SK-N-SH treated with all-trans-retinoic acid at 6 μM for 48 hours (cell line): ENCODE measurements at regions not wholly inside any gene's neighbourhood (a gene's known extent, or its start where the extent isn't known, plus 50 kb on each side); places are given as distances from the start of the nearest gene placed in this dataset.

Source experiments
- ATAC-seq: fragments of 200-7000 bp; cut with Tn5 transposase; 3 replicates; pipeline ENCODE4 v1.9.1; 2020; ENCODE audit warnings: mild to moderate bottlenecking, moderate library complexity
- ARNTL ChIP-seq: fragments of 450-650 bp; formaldehyde crosslinking; IDR thresholded peaks from 2 replicates; pipeline ENCODE4 v1.5.0; 2020; ENCODE audit warnings: low read depth, mild to moderate bottlenecking, moderate library complexity, borderline replicate concordance
- BACH2 ChIP-seq: fragments of 250-450 bp; sonication (Bioruptor Pico); IDR thresholded peaks from 2 replicates; pipeline ENCODE4 v1.9.0; 2021; ENCODE audit warnings: mild to moderate bottlenecking, borderline replicate concordance
- ESRRG ChIP-seq: fragments of 250-450 bp; sonication (Bioruptor Pico); IDR thresholded peaks from 2 replicates; pipeline ENCODE4 v1.6.1; 2021; ENCODE audit warnings: mild to moderate bottlenecking
- GLIS3 ChIP-seq: fragments of 250-450 bp; sonication (Bioruptor Pico); IDR thresholded peaks from 2 replicates; pipeline ENCODE4 v1.5.0; 2020; ENCODE audit warnings: mild to moderate bottlenecking, moderate library complexity
- ISL1 ChIP-seq: fragments of 250-450 bp; sonication (Bioruptor Pico); IDR thresholded peaks from 2 replicates; pipeline ENCODE4 v2.1.2; 2022; ENCODE audit warnings: mild to moderate bottlenecking, moderate library complexity
- OSR1 ChIP-seq: fragments of 250-450 bp; sonication (Bioruptor Pico); IDR thresholded peaks from 2 replicates; pipeline ENCODE4 v1.8.0; 2022; ENCODE audit warnings: moderate library complexity, mild to moderate bottlenecking, inconsistent platforms
- PPARA ChIP-seq: fragments of 250-450 bp; sonication (Bioruptor Pico); IDR thresholded peaks from 2 replicates; pipeline ENCODE4 v1.5.0; 2020; ENCODE audit warnings: mild to moderate bottlenecking, borderline replicate concordance
- RARB ChIP-seq: fragments of 250-450 bp; sonication (Bioruptor Pico); IDR thresholded peaks from 2 replicates; pipeline ENCODE4 v1.8.0; 2021; ENCODE audit warnings: mild to moderate bottlenecking, moderate library complexity
- SNAI2 ChIP-seq: fragments of 250-450 bp; sonication (Bioruptor Pico); IDR thresholded peaks from 2 replicates; pipeline ENCODE4 v1.5.0; 2020; ENCODE audit warnings: mild to moderate bottlenecking, moderate library complexity
- TCF4 ChIP-seq: fragments of 250-450 bp; sonication (Bioruptor Pico); IDR thresholded peaks from 2 replicates; pipeline ENCODE4 v1.8.0; 2021; ENCODE audit warnings: mild to moderate bottlenecking, moderate library complexity, borderline replicate concordance
- ZC3H10 ChIP-seq: fragments of 250-450 bp; sonication (Bioruptor Pico); IDR thresholded peaks from 2 replicates; pipeline ENCODE4 v1.5.1; 2021; ENCODE audit warnings: mild to moderate bottlenecking, moderate library complexity
- ZFP3 ChIP-seq: fragments of 250-450 bp; sonication (Bioruptor Pico); IDR thresholded peaks from 2 replicates; pipeline ENCODE4 v1.5.0; 2020; ENCODE audit warnings: mild to moderate bottlenecking, moderate library complexity
- ZFP30 ChIP-seq: fragments of 450-650 bp; formaldehyde crosslinking; IDR thresholded peaks from 2 replicates; pipeline ENCODE4 v1.5.0; 2022; ENCODE audit warnings: mild to moderate bottlenecking, moderate library complexity
- ZNF70 ChIP-seq: fragments of 450-650 bp; formaldehyde crosslinking; IDR thresholded peaks from 2 replicates; pipeline ENCODE4 v1.5.0; 2020; ENCODE audit warnings: mild to moderate bottlenecking, moderate library complexity
- ZNF8 ChIP-seq: fragments of 450-650 bp; formaldehyde crosslinking; IDR thresholded peaks from 2 replicates; pipeline ENCODE4 v1.5.0; 2020; ENCODE audit warnings: mild to moderate bottlenecking, moderate library complexity
- TF ChIP-seq, protein P1 (sequence below): fragments of 250-450 bp; sonication (Bioruptor Pico); IDR thresholded peaks from 2 replicates; pipeline ENCODE4 v1.8.0; 2020; ENCODE audit warnings: mild to moderate bottlenecking, moderate library complexity, borderline replicate concordance
- TF ChIP-seq, protein P2 (sequence below): fragments of 250-450 bp; sonication (Bioruptor Pico); IDR thresholded peaks from 2 replicates; pipeline ENCODE4 v1.5.1; 2021; ENCODE audit warnings: mild to moderate bottlenecking, moderate library complexity
- TF ChIP-seq, protein P3 (sequence below): fragments of 250-450 bp; sonication (Bioruptor Pico); IDR thresholded peaks from 2 replicates; pipeline ENCODE4 v1.8.0; 2021; ENCODE audit warnings: low read depth, mild to moderate bottlenecking, moderate library complexity, borderline replicate concordance
- TF ChIP-seq, protein P4 (sequence below): fragments of 250-450 bp; sonication (Bioruptor Pico); IDR thresholded peaks from 2 replicates; pipeline ENCODE4 v1.5.0; 2020; ENCODE audit warnings: mild to moderate bottlenecking, moderate library complexity
- TF ChIP-seq, protein P5 (sequence below): fragments of 250-450 bp; sonication (Bioruptor Pico); IDR thresholded peaks from 2 replicates; pipeline ENCODE4 v1.5.1; 2020; ENCODE audit warnings: low read depth, mild to moderate bottlenecking, moderate library complexity

DNA sequence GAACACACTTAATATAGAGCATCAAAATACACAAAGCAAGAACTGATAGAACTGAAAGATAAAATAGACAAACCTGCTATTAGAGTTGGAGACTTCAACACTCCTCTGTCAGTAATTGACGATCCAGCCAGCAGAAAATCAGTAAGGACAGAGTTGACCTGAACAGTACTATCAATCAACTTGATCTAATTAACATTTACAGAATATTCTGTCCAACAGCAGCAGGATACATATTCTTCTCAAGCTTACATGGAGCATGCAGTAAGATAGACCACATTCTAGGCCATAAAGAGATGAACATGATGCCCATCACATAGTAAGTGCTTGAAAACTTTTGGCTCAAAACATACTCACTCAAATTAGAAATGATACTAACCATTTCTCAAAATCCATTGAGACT, 196.7 kb upstream of the KLF3 start:
- no peak for ATAC-seq
- TF ChIP-seq ISL1 (CRISPR knock-in tag) (no peak), RARB (no peak), ZFP3 (CRISPR knock-in tag) (no peak), ZNF8 (no peak), ZNF70 (CRISPR knock-in tag) (no peak), SNAI2 (no peak), BACH2 (no peak), ARNTL (no peak)
- TF ChIP-seq, protein P1, sequence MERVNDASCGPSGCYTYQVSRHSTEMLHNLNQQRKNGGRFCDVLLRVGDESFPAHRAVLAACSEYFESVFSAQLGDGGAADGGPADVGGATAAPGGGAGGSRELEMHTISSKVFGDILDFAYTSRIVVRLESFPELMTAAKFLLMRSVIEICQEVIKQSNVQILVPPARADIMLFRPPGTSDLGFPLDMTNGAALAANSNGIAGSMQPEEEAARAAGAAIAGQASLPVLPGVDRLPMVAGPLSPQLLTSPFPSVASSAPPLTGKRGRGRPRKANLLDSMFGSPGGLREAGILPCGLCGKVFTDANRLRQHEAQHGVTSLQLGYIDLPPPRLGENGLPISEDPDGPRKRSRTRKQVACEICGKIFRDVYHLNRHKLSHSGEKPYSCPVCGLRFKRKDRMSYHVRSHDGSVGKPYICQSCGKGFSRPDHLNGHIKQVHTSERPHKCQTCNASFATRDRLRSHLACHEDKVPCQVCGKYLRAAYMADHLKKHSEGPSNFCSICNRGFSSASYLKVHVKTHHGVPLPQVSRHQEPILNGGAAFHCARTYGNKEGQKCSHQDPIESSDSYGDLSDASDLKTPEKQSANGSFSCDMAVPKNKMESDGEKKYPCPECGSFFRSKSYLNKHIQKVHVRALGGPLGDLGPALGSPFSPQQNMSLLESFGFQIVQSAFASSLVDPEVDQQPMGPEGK (CRISPR knock-in tag), result no peak
- TF ChIP-seq, protein P2, sequence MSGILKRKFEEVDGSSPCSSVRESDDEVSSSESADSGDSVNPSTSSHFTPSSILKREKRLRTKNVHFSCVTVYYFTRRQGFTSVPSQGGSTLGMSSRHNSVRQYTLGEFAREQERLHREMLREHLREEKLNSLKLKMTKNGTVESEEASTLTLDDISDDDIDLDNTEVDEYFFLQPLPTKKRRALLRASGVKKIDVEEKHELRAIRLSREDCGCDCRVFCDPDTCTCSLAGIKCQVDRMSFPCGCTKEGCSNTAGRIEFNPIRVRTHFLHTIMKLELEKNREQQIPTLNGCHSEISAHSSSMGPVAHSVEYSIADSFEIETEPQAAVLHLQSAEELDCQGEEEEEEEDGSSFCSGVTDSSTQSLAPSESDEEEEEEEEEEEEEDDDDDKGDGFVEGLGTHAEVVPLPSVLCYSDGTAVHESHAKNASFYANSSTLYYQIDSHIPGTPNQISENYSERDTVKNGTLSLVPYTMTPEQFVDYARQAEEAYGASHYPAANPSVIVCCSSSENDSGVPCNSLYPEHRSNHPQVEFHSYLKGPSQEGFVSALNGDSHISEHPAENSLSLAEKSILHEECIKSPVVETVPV, result no peak

DNA sequence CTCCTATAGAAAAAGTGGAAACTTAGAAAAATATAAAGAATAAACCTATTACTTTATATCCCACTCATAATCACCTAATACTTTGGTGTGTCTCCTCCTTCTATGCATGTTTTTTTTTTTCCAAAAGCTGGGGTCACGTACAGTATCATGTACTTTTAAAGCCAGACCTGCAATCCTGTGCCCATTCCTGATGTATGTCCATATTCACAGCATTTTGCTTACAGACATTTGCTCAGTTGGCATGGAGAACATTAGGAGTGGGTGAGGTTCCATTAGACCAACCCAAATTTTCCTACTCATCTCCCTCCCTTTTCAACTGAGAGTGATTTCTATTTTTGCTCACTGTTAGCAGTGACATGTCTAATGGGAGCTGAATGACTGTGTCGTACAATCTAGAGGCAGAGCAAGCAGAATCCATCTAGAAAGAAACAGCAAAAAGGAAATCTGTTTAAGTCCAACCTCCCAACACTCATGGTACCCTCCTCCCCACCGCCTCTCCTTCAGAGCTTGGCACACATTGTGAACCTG, 195.6 kb upstream of the KLF3 start:
- ATAC-seq, result no peak
- TF ChIP-seq TCF4 (CRISPR knock-in tag) (no peak), OSR1 (CRISPR knock-in tag) (no peak), RARB (no peak), GLIS3 (CRISPR knock-in tag) (no peak), ZC3H10 (no peak), ZNF70 (CRISPR knock-in tag) (no peak), BACH2 (no peak), ESRRG (CRISPR knock-in tag) (no peak), ZFP30 (CRISPR knock-in tag) (no peak)
- TF ChIP-seq, protein P1 (CRISPR knock-in tag), result no peak
- TF ChIP-seq, protein P3, sequence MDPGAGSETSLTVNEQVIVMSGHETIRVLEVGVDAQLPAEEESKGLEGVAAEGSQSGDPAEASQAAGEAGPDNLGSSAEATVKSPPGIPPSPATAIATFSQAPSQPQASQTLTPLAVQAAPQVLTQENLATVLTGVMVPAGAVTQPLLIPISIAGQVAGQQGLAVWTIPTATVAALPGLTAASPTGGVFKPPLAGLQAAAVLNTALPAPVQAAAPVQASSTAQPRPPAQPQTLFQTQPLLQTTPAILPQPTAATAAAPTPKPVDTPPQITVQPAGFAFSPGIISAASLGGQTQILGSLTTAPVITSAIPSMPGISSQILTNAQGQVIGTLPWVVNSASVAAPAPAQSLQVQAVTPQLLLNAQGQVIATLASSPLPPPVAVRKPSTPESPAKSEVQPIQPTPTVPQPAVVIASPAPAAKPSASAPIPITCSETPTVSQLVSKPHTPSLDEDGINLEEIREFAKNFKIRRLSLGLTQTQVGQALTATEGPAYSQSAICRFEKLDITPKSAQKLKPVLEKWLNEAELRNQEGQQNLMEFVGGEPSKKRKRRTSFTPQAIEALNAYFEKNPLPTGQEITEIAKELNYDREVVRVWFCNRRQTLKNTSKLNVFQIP (CRISPR knock-in tag), result no peak
- TF ChIP-seq, protein P4, sequence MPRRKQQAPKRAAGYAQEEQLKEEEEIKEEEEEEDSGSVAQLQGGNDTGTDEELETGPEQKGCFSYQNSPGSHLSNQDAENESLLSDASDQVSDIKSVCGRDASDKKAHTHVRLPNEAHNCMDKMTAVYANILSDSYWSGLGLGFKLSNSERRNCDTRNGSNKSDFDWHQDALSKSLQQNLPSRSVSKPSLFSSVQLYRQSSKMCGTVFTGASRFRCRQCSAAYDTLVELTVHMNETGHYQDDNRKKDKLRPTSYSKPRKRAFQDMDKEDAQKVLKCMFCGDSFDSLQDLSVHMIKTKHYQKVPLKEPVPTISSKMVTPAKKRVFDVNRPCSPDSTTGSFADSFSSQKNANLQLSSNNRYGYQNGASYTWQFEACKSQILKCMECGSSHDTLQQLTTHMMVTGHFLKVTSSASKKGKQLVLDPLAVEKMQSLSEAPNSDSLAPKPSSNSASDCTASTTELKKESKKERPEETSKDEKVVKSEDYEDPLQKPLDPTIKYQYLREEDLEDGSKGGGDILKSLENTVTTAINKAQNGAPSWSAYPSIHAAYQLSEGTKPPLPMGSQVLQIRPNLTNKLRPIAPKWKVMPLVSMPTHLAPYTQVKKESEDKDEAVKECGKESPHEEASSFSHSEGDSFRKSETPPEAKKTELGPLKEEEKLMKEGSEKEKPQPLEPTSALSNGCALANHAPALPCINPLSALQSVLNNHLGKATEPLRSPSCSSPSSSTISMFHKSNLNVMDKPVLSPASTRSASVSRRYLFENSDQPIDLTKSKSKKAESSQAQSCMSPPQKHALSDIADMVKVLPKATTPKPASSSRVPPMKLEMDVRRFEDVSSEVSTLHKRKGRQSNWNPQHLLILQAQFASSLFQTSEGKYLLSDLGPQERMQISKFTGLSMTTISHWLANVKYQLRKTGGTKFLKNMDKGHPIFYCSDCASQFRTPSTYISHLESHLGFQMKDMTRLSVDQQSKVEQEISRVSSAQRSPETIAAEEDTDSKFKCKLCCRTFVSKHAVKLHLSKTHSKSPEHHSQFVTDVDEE, result no peak

DNA sequence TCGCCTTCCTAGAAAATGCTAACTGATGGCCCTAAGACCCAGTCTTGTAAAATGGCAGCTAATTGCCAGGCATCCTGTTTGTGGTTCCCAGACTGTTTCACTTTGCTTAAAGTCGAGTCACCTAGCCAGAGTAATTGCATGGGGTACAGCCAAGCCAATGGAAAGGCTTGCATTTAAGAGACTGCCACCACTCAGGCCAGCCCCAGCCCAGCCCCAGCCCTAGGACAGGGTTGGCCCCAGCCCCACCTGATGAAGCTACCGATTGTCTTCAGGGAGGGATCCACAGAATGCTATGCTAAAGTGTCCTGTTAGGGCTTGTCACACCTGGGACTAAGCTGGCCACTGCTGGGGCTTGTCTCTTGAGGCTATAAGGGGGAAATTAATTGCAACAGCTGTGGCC, 194.6 kb upstream of the KLF3 start:
- no peak for ATAC-seq
- TF ChIP-seq, protein P4, result no peak
- TF ChIP-seq, protein P3 (CRISPR knock-in tag), result no peak
- TF ChIP-seq, protein P2, result no peak
- TF ChIP-seq ARNTL (no peak), PPARA (CRISPR knock-in tag) (no peak), ESRRG (CRISPR knock-in tag) (no peak), ZNF70 (CRISPR knock-in tag) (no peak), BACH2 (no peak), SNAI2 (no peak)
- TF ChIP-seq, protein P5, sequence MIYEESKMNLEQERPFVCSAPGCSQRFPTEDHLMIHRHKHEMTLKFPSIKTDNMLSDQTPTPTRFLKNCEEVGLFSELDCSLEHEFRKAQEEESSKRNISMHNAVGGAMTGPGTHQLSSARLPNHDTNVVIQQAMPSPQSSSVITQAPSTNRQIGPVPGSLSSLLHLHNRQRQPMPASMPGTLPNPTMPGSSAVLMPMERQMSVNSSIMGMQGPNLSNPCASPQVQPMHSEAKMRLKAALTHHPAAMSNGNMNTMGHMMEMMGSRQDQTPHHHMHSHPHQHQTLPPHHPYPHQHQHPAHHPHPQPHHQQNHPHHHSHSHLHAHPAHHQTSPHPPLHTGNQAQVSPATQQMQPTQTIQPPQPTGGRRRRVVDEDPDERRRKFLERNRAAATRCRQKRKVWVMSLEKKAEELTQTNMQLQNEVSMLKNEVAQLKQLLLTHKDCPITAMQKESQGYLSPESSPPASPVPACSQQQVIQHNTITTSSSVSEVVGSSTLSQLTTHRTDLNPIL (CRISPR knock-in tag), result no peak
